HepG2 (cell line): ENCODE measurements at regions not wholly inside any gene's neighbourhood (a gene's known extent, or its start where the extent isn't known, plus 50 kb on each side); places are given as distances from the start of the nearest gene placed in this dataset.

Experiments used
- ATAC-seq: fragments of 200-7000 bp; cut with Tn5 transposase; 3 replicates; pipeline ENCODE4 v1.9.1; 2020; ENCODE audit warnings: mild to moderate bottlenecking, moderate library complexity
- BruUV-seq: library from RNA; stranded (reverse); fragments of 400-500 nt; replicated peaks from 2 replicates; lab custom pipeline; 2021; lab: Mats Ljungman, UMichigan
- CTCF ChIA-PET: fragments of 300-600 bp; formaldehyde crosslinking; extraction: SDS; loops from one replicate; lab custom pipeline; 2021; ENCODE audit warnings: low total read pairs, inconsistent platforms, low intra/inter-chr PET ratio; lab: Yijun Ruan, JAX
- POLR2A ChIA-PET: fragments of 350-600 bp; sonication (Branson Sonifier 250); formaldehyde crosslinking; loops from one replicate; lab custom pipeline; 2020; ENCODE audit warnings: antibody characterized with exemption, inconsistent platforms; lab: Yijun Ruan, JAX
- DNase-seq: peaks from one replicate; pipeline ENCODE4 v3.0.0-alpha.2; 2015; ENCODE audit warnings: low spot score
- FAIRE-seq: peaks from 3 replicates; lab custom pipeline; 2011; peaks lifted over from hg19 to GRCh38; lab: Jason Lieb, UNC
- H2AFZ ChIP-seq: one replicate; pipeline ENCODE4 v1.6.1; 2011; ENCODE audit warnings: low read length, inconsistent platforms
- H3K27ac ChIP-seq: fragments of 300-600 bp; 3 replicates; pipeline ENCODE4 v1.8.0; 2011; ENCODE audit warnings: mixed run types, mild to moderate bottlenecking, mixed read lengths, low read length, inconsistent platforms; ENCODE audit not compliant: insufficient read depth; ENCODE audit errors: extremely low read length
- H3K27me3 ChIP-seq, 2 experiments: fragments of 200-600 bp in 1 of 2; 2 replicates in 1 of 2; 3 replicates in 1 of 2; pipeline versions ENCODE4 v1.6.0 to v1.8.0; 2011; ENCODE audit warnings: low read length in 2 of 2, mild to moderate bottlenecking in 2 of 2, moderate library complexity in 2 of 2, inconsistent platforms in 1 of 2; ENCODE audit not compliant: insufficient read depth in 2 of 2, control insufficient read depth in 1 of 2
- H3K36me3 ChIP-seq, 2 experiments: fragments of 200-600 bp in 1 of 2; replicated peaks in 1 of 2; 2 replicates in 1 of 2; 3 replicates in 1 of 2; pipeline versions ENCODE4 v1.5.1 to v1.8.0; 2011; ENCODE audit warnings: low read length in 2 of 2, inconsistent platforms in 1 of 2; ENCODE audit not compliant: insufficient read depth in 2 of 2, control insufficient read depth in 1 of 2
- H3K4me1 ChIP-seq: 2 replicates; pipeline ENCODE4 v1.5.1; 2012; ENCODE audit warnings: low read length, inconsistent platforms; ENCODE audit not compliant: insufficient read depth
- H3K4me2 ChIP-seq: 2 replicates; pipeline ENCODE4 v1.6.0; 2011; ENCODE audit warnings: low read depth, low read length, inconsistent platforms
- H3K4me3 ChIP-seq, 3 experiments: fragments of 200-600 bp in 1 of 3; sonication (generic), shearing (Covaris generic) in 1 of 3; replicated peaks in 1 of 3; 2 replicates each; pipeline ENCODE4 v1.5.1; 2011 to 2016; ENCODE audit warnings: low read length in 3 of 3, inconsistent platforms in 2 of 3, low read depth in 2 of 3, mild to moderate bottlenecking in 2 of 3, control low read depth in 1 of 3, mixed read lengths in 1 of 3; ENCODE audit not compliant: insufficient read depth in 1 of 3
- H3K79me2 ChIP-seq: one replicate; pipeline ENCODE4 v1.6.1; 2011; ENCODE audit warnings: low read length, inconsistent platforms; ENCODE audit not compliant: insufficient read depth
- H3K9ac ChIP-seq: 2 replicates; pipeline ENCODE4 v1.6.0; 2011; ENCODE audit warnings: mild to moderate bottlenecking, low read depth, low read length, inconsistent platforms; ENCODE audit not compliant: insufficient read depth
- H3K9me3 ChIP-seq: 2 replicates; pipeline ENCODE4 v1.5.1; 2012; ENCODE audit warnings: mild to moderate bottlenecking, low read length
- H4K20me1 ChIP-seq: 2 replicates; pipeline ENCODE4 v1.6.0; 2011; ENCODE audit warnings: inconsistent platforms, mild to moderate bottlenecking, low read length, moderate library complexity; ENCODE audit not compliant: insufficient read depth
- ASH2L ChIP-seq: fragments of 300-600, 200-600 bp; sonication (generic); IDR thresholded peaks from 2 replicates; pipeline ENCODE4 v1.7.0; 2017; ENCODE audit warnings: low read depth, mild to moderate bottlenecking, moderate library complexity, mixed read lengths, low read length; ENCODE audit not compliant: insufficient read length
- FOSL1 ChIP-seq: sonication (generic); formaldehyde crosslinking; IDR thresholded peaks from 2 replicates; pipeline ENCODE4 v1.9.0; 2021; ENCODE audit warnings: missing genetic modification reagents, borderline replicate concordance
- KAT7 ChIP-seq: IDR thresholded peaks from 2 replicates; pipeline ENCODE4 v1.6.1; 2018; ENCODE audit warnings: borderline replicate concordance, missing compliant biosample characterization
- MTF1 ChIP-seq: sonication (generic); formaldehyde crosslinking; IDR thresholded peaks from 2 replicates; pipeline ENCODE4 v1.5.0; 2020; ENCODE audit warnings: missing genetic modification reagents
- NFKBIZ ChIP-seq: IDR thresholded peaks from 2 replicates; pipeline ENCODE4 v1.6.1; 2018; ENCODE audit warnings: missing genetic modification reagents, missing compliant biosample characterization
- PHF21A ChIP-seq: sonication (generic); formaldehyde crosslinking; IDR thresholded peaks from 2 replicates; pipeline ENCODE4 v1.5.0; 2020; ENCODE audit warnings: mild to moderate bottlenecking, missing genetic modification reagents
- RCOR2 ChIP-seq: IDR thresholded peaks from 2 replicates; pipeline ENCODE4 v1.6.1; 2016; ENCODE audit warnings: missing biosample characterization, missing genetic modification reagents
- SAFB2 ChIP-seq: sonication (generic); formaldehyde crosslinking; IDR thresholded peaks from 2 replicates; pipeline ENCODE4 v1.5.1; 2020; ENCODE audit warnings: missing genetic modification reagents, low read depth, mild to moderate bottlenecking, borderline replicate concordance
- TEF ChIP-seq: sonication (generic); formaldehyde crosslinking; IDR thresholded peaks from 2 replicates; pipeline ENCODE4 v1.5.0; 2020; ENCODE audit warnings: missing genetic modification reagents
- TFDP2 ChIP-seq: sonication (generic); formaldehyde crosslinking; IDR thresholded peaks from 2 replicates; pipeline ENCODE4 v1.4.0; 2020; ENCODE audit warnings: missing genetic modification reagents
- ZHX1 ChIP-seq: sonication (generic); formaldehyde crosslinking; IDR thresholded peaks from 2 replicates; pipeline ENCODE4 v1.8.1; 2022; ENCODE audit warnings: low read depth, mild to moderate bottlenecking, missing genetic modification reagents
- ZNF205 ChIP-seq: IDR thresholded peaks from 2 replicates; pipeline ENCODE4 v1.6.1; 2018; ENCODE audit warnings: missing biosample characterization, missing genetic modification reagents
- WGBS: methylation state at CpG from one replicate; pipeline ENCODE4 v1.1.6; 2017; ENCODE audit warnings: low lambda C conversion rate; 5-methylcytosine and 5-hydroxymethylcytosine counted together
- in situ Hi-C: cut with HindIII; loops from 2 replicates; pipeline ENCODE4 v1.10.0; 2017; ENCODE audit warnings: low pct_unique_long_range_greater_than_20kb; ENCODE audit not compliant: extremely low pct_ligation_motif_present
- intact Hi-C: fragments of 100-400 bp; cut with micrococcal nuclease; formaldehyde crosslinking; loops from one replicate; pipeline ENCODE4 v1.10.0; 2022; ENCODE audit not compliant: unreplicated experiment
- TF ChIP-seq, protein P1 (sequence below): sonication (generic); formaldehyde crosslinking; IDR thresholded peaks from 2 replicates; pipeline ENCODE4 v1.4.0; 2020; ENCODE audit warnings: missing genetic modification reagents
- TF ChIP-seq, protein P2 (sequence below): sonication (generic); formaldehyde crosslinking; IDR thresholded peaks from 2 replicates; pipeline ENCODE4 v1.4.0; 2020; ENCODE audit warnings: missing genetic modification reagents

DNA sequence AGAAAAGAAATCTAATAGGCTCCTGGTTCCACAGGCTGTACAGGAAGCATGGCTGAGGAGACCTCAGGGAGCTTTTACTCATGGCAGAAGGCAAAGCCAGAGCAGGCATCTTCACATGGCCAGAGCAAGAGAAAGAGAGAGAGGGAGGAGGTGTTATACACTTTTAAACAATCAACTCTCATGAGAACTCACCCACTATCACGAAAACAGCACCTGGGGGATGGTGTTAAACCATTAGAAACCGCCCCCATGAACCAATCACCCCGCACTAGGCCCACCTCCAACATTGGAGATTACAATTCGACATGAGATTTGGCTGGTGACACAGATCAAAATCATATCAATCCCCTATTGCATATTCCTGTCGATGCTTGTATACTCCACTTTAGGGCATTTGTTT is 93.5 kb downstream of the MRPL39 start (continued):
- TF ChIP-seq ASH2L (no peak), TFDP2 (CRISPR knock-in tag) (no peak), RCOR2 (no peak), NFKBIZ (no peak), PHF21A (CRISPR knock-in tag) (no peak), FOSL1 (no peak), ZNF205 (no peak), SAFB2 (CRISPR knock-in tag) (no peak)

DNA sequence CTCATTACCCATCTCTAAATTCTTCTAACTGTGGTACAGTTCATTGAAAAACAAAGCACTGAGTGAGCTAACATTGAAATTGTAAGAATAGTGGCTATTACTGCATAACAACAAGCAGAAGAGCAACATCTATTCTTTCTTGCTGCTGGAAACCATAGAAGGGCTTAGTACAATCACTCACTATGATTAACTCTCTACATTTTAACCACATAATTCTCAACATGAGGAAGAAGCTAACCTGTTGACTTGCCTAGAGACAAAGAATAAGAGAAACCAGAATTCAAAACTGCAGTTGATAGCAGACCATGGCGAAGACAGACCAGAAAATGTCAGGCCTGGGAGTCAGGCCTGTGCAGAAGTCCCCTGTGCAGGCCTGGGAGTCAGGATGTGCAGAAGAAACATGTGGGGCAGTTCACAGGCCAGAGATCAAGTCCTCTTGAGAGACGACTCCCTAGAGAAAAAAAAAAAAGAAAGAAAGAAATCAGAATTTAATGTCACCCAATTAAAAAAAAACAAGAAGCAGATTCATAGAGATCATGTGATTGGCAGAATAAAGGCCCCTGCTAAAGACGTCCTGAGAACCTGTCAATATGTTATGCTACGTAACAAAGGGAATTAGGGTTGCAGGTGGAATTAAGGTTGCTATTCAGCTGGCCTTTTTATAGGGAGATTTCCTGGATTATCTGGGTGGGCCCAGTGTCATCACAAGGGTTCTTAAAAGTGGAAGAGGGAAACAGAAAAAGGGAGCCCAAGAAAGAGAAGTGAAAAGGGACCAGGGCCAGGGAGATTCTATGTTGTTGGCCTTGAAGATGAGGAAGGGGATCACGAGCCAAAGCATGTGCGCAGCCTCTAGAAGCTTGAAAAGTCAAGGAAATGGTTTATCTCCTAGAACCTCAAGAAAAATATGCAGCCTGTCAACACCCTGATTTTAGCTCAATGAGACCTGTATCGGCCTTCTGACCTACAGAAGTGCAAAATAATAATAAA is 94.9 kb downstream of the MRPL39 start:
- intact Hi-C loops: no loop called here
- in situ Hi-C loops: no loop called here
- no peaks in the 10 kb centered on the region for H3K79me2 ChIP-seq
- H3K9ac ChIP-seq: no peak overlapping the region
- ChIA-PET POLR2A (no interaction called here), CTCF (no interaction called here)
- no peak for FAIRE-seq
- H2AFZ ChIP-seq: no peak overlapping the region
- H3K4me3 ChIP-seq: no peak overlapping the region
- DNase-seq: no peak
- no peaks in the 10 kb centered on the region for H3K36me3 ChIP-seq
- no peak overlapping the region for H3K27ac ChIP-seq
- H3K4me1 ChIP-seq: no peaks in the 10 kb centered on the region
- H3K27me3 ChIP-seq: no peaks in the 10 kb centered on the region
- no peak overlapping the region for H3K4me2 ChIP-seq
- H3K9me3 ChIP-seq: peaks cover 48% of the 10 kb centered on the region
- WGBS: 35% methylated on average over 7 of the region's 7 CpGs
- BruUV-seq: no TSS peak
- H4K20me1 ChIP-seq: no peaks in the 10 kb centered on the region
- ATAC-seq: no peak
- no peak for TF ChIP-seq KAT7
- TF ChIP-seq ZHX1 (CRISPR knock-in tag): no peak
- TF ChIP-seq MTF1 (CRISPR knock-in tag): no peak
- no peak for TF ChIP-seq TEF (CRISPR knock-in tag)
- TF ChIP-seq, protein P1, sequence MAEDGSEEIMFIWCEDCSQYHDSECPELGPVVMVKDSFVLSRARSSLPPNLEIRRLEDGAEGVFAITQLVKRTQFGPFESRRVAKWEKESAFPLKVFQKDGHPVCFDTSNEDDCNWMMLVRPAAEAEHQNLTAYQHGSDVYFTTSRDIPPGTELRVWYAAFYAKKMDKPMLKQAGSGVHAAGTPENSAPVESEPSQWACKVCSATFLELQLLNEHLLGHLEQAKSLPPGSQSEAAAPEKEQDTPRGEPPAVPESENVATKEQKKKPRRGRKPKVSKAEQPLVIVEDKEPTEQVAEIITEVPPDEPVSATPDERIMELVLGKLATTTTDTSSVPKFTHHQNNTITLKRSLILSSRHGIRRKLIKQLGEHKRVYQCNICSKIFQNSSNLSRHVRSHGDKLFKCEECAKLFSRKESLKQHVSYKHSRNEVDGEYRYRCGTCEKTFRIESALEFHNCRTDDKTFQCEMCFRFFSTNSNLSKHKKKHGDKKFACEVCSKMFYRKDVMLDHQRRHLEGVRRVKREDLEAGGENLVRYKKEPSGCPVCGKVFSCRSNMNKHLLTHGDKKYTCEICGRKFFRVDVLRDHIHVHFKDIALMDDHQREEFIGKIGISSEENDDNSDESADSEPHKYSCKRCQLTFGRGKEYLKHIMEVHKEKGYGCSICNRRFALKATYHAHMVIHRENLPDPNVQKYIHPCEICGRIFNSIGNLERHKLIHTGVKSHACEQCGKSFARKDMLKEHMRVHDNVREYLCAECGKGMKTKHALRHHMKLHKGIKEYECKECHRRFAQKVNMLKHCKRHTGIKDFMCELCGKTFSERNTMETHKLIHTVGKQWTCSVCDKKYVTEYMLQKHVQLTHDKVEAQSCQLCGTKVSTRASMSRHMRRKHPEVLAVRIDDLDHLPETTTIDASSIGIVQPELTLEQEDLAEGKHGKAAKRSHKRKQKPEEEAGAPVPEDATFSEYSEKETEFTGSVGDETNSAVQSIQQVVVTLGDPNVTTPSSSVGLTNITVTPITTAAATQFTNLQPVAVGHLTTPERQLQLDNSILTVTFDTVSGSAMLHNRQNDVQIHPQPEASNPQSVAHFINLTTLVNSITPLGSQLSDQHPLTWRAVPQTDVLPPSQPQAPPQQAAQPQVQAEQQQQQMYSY (CRISPR knock-in tag): no peak
- TF ChIP-seq, protein P2, sequence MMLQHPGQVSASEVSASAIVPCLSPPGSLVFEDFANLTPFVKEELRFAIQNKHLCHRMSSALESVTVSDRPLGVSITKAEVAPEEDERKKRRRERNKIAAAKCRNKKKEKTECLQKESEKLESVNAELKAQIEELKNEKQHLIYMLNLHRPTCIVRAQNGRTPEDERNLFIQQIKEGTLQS (CRISPR knock-in tag): no peak
